Body of pancreas (tissue), 4 donors: ENCODE measurements at regions not wholly inside any gene's neighbourhood (a gene's known extent, or its start where the extent isn't known, plus 50 kb on each side); places are given as distances from the start of the nearest gene placed in this dataset.

Experiments
- ATAC-seq: fragments of 150-250 bp; one replicate; pipeline ENCODE4 v1.9.1; 2016
- DNase-seq, 4 donors: peaks; one replicate each; pipeline ENCODE4 v3.0.0-alpha.2; 2019
- H3K27ac ChIP-seq, 4 donors: fragments of 200-600 bp; sonication (generic); 1 replicate in 3 of 4; 2 replicates in 1 of 4; pipeline versions ENCODE4 v1.5.1 to v1.6.1; 2016 to 2019; ENCODE audit warnings: mild to moderate bottlenecking in 1 of 4, mixed read lengths in 1 of 4, moderate library complexity in 1 of 4
- H3K27me3 ChIP-seq, 2 donors: fragments of 200-600 bp; sonication (generic); one replicate each; pipeline ENCODE4 v1.6.0; 2016; ENCODE audit warnings: mild to moderate bottlenecking in 1 of 2
- H3K36me3 ChIP-seq, 2 donors: fragments of 200-600 bp; sonication (generic); replicated peaks in 1 of 2; 2 replicates each; pipeline ENCODE4 v1.5.1; 2016; ENCODE audit warnings: low read depth in 2 of 2; ENCODE audit not compliant: insufficient read depth in 1 of 2
- H3K4me1 ChIP-seq: fragments of 200-600 bp; sonication (generic); one replicate; pipeline ENCODE4 v1.6.0; 2016
- H3K4me3 ChIP-seq, 2 donors: fragments of 200-600 bp; sonication (generic); 1 replicate in 1 of 2; 2 replicates in 1 of 2; pipeline ENCODE4 v1.5.1; 2016 to 2019
- H3K9me3 ChIP-seq, 3 donors: fragments of 200-600 bp; sonication (generic); 1 replicate in 2 of 3; 2 replicates in 1 of 3; pipeline ENCODE4 v1.5.1; 2016
- POLR2A ChIP-seq, 3 donors: fragments of 450-650 bp; IDR thresholded peaks; one replicate each; pipeline ENCODE4 v1.6.1; 2016; ENCODE audit warnings: antibody characterized with exemption in 3 of 3, mild to moderate bottlenecking in 2 of 3
- WGBS, 2 donors: methylation state at CpG; one replicate each; pipeline ENCODE4 v1.1.5; 2017; 5-methylcytosine and 5-hydroxymethylcytosine counted together
- intact Hi-C: fragments of 100-400 bp; cut with DNase I; formaldehyde crosslinking; loops from one replicate; pipeline ENCODE4 v1.15.1; 2023
- TF ChIP-seq, protein P1 (sequence below), 7 experiments: fragments of 450-650 bp in 4 of 7; fragments of 200-600 bp in 3 of 7; sonication (generic) in 3 of 7; IDR thresholded peaks; one replicate each; pipeline ENCODE4 v1.5.1; 2016 to 2019; ENCODE audit warnings: antibody characterized with exemption in 7 of 7

DNA sequence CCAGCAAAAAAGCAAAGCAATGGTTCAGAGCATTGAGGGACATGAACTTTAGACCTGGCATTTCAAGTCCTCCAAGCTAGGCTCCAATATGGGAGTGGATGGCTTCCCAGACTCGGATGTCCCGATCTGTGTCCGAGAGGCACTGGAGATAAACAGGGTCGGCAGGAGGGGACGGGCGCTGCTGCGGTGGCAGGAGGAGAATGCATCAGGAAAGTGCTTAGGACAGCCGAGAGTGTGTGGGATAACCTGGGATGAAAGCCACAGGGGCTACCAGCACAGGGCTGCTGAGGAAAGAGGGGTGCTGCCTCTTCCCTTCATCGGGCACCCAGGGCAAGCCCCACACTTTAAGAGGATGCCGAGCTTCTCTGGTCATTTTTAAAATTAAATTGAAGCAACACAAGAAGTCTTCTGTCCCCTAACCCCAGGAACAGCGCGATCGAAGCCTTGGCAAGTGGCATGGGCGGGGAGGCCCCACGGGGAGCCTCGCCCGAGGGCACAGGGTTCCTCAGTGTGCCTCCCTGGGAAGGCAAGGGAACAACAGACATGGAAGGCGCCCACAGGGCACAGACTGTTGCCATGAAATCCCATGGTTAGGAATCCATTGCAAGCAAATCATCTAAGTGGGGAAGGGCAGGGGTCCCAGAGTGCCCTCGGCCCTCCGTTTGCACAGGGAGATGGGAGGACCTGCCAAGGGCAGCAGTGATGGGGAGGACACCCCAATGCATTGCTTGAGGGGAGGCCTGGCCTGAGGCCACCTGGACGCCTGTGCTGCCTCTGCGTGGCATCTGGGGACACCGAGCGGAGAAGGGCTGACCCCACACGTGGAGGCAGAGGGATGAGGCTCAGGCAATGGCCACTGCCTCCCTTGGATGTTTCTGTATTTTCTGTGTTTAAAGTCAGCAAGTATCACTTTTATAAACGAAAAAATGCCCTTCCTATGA lies 78.5 kb upstream of the GPC1 start:
- Histone ChIP-seq H3K9me3 (peaks cover 0 to 9% (median 0%) of the 10 kb centered on the region in 3 donors), H3K4me1 (no peaks in the 10 kb centered on the region), H3K27me3 (no peaks in the 10 kb centered on the region), H3K4me3 (no peak overlapping the region), H3K36me3 (no peaks in the 10 kb centered on the region), H3K27ac (no peak overlapping the region)
- DNase-seq (no peak), ATAC-seq (no peak)
- intact Hi-C loops = no loop called here
- TF ChIP-seq, protein P1, sequence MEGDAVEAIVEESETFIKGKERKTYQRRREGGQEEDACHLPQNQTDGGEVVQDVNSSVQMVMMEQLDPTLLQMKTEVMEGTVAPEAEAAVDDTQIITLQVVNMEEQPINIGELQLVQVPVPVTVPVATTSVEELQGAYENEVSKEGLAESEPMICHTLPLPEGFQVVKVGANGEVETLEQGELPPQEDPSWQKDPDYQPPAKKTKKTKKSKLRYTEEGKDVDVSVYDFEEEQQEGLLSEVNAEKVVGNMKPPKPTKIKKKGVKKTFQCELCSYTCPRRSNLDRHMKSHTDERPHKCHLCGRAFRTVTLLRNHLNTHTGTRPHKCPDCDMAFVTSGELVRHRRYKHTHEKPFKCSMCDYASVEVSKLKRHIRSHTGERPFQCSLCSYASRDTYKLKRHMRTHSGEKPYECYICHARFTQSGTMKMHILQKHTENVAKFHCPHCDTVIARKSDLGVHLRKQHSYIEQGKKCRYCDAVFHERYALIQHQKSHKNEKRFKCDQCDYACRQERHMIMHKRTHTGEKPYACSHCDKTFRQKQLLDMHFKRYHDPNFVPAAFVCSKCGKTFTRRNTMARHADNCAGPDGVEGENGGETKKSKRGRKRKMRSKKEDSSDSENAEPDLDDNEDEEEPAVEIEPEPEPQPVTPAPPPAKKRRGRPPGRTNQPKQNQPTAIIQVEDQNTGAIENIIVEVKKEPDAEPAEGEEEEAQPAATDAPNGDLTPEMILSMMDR (IDR thresholded peaks at IDR 0.05) = no peak
- 61 to 75% methylated on average over 17 to 26 of the region's 26 CpGs for WGBS, 2 donors

DNA sequence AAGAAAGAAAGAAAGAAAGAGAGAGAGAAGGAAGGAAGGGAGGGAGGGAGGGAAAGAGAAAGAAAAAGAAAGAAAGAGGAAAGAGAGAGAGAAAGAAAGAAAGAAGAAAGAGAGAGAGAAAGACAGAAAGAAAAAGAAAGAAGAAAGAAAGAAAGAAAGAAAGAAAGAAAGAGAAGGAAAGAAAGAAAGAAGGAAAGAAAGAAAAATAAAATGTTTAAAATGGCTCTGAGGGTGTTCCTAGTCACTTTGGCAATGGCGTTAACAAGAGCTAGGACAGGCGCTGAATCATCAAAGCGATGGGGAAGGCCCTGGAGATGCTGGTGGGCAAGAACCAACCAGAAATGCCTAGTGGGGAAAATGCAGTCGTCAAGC lies 77.8 kb upstream of the GPC1 start:
- TF ChIP-seq, protein P1 (IDR thresholded peaks at IDR 0.05) = no peak
- TF ChIP-seq POLR2A (IDR thresholded peaks at IDR 0.05) = no peak
- H3K4me3 ChIP-seq = no peak overlapping the region
- no peak overlapping the region for H3K27ac ChIP-seq
- H3K9me3 ChIP-seq = peaks cover 0 to 9% (median 0%) of the 10 kb centered on the region in 3 donors
- 76 to 78% methylated on average over 4 of the region's 4 CpGs for whole genome bisulfite sequencing, 2 donors
- DNase-seq (no peak), ATAC-seq (no peak)
- H3K4me1 ChIP-seq = no peaks in the 10 kb centered on the region
- H3K36me3 ChIP-seq = no peaks in the 10 kb centered on the region
- H3K27me3 ChIP-seq = no peaks in the 10 kb centered on the region
- intact Hi-C loops = no loop called here

DNA sequence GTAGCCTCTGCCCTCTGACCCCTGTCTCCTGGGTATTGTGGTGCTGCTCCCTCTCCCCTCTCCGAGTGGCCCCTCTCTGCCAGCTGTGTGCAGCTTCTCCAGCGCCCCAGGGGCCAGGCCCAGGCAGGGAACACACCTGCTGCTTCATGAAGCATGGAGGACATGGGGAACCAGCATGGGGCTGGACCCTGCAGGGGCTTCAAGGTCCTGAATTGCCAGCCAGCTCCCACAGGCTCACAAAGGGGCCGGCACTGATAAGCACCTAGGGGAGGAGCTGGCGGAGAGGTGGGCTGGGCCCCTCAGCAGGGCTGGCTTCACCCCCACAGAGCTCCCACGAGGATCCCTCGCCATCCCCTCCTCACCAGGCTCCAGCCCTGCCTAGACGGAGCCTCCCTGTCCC lies 77.4 kb upstream of the GPC1 start:
- 41 to 75% methylated on average over 2 to 7 of the region's 7 CpGs for WGBS, 2 donors
- intact Hi-C loops = no loop called here
- ATAC-seq = no peak
- TF ChIP-seq POLR2A (IDR thresholded peaks at IDR 0.05) = no peak
- TF ChIP-seq, protein P1 (IDR thresholded peaks at IDR 0.05) = no peak
- H3K27me3 ChIP-seq = no peaks in the 10 kb centered on the region
- H3K4me3 ChIP-seq = no peak overlapping the region
- peaks cover 0 to 9% (median 0%) of the 10 kb centered on the region in 3 donors for H3K9me3 ChIP-seq
- no peak for DNase-seq
- no peaks in the 10 kb centered on the region for H3K4me1 ChIP-seq
- no peak overlapping the region for H3K27ac ChIP-seq
- no peaks in the 10 kb centered on the region for H3K36me3 ChIP-seq

DNA sequence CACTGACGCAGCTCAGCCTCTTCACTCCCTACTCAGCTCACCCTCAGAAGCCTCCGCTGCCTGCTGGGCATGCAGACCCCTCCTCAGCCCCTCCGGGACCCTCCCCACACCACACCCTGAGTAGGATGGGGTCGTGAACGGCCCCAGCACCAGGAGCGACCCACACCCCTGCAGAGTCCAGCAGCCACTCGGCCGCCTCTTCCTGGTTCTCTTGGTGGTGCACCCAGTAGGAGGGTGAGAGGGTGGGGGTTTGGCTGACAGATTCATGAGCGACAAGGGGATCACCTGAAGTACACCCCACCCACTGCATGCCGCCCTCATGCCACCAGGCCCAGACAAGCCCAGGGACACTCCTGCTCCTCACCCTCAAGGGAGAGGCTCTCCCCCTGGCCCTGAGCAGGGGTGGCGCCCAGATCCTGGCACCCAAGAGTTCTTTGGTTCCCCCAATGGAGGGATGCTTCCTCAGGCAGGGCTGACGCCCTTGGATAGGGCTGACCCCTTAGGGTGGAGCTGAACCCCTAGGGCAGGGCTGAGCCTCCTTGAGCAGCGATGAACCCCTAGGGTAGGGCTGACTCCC lies 76.6 kb upstream of the GPC1 start:
- Histone ChIP-seq H3K9me3 (peaks cover 0 to 9% (median 0%) of the 10 kb centered on the region in 3 donors), H3K36me3 (no peaks in the 10 kb centered on the region), H3K27me3 (no peaks in the 10 kb centered on the region), H3K4me3 (no peak overlapping the region), H3K27ac (no peak overlapping the region), H3K4me1 (no peaks in the 10 kb centered on the region)
- ATAC-seq = no peak
- TF ChIP-seq, protein P1 (IDR thresholded peaks at IDR 0.05) = no peak
- no peak for TF ChIP-seq POLR2A (IDR thresholded peaks at IDR 0.05)
- DNase-seq = peak in 1 of 4 donors; percentile 9
- intact Hi-C loops = no loop called here
- 79 to 86% methylated on average over 13 of the region's 13 CpGs for WGBS, 2 donors
